GM21528 (cell line): ENCODE measurements at regions not wholly inside any gene's neighbourhood (a gene's known extent, or its start where the extent isn't known, plus 50 kb on each side); places are given as distances from the start of the nearest gene placed in this dataset.
"Not testable (repeated sequence)": the region's sequence is repeated elsewhere in the genome, so short reads cannot be mapped to it uniquely, and the experiment has no call there.

Experiments
- ATAC-seq: cut with Tn5 transposase; IDR thresholded peaks from one replicate; pipeline ENCODE4 v1.9.1; 2021; ENCODE audit warnings: mild to moderate bottlenecking, moderate library complexity; ENCODE audit not compliant: unreplicated experiment, low FRiP score

DNA sequence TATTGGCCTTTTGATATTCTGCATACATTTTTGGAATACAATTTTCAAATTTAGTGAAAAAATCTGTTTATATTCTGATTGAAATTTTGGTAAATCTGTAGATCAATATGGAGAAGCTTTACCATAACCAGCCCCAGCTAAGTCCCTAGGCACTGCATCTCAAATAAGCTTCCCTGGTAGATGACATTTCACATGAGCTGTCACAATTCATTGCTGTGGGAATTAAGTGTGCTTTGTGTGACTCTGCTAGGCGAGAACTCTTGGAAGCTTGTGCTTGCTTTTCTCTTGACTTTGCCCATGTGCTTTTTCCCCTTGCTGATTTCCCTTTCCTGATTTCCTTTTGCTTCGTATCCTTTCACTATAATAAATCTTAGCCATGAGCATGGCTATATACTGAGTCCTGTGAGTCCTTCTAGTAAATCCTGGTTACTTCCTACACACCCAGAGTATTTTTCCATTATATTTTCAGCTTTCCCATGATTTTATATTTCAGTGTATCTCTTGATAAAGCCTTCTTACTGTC lies 166.5 kb upstream of the MMS22L start:
- ATAC-seq: no peak

GRCh38 chr6:97450087-97450486 lies 167.1 kb upstream of the MMS22L start:
- ATAC-seq: no peak

- no peak for ATAC-seq
Measured at GRCh38 chr6:97456070-97456469, 173.1 kb upstream of the MMS22L start.

DNA sequence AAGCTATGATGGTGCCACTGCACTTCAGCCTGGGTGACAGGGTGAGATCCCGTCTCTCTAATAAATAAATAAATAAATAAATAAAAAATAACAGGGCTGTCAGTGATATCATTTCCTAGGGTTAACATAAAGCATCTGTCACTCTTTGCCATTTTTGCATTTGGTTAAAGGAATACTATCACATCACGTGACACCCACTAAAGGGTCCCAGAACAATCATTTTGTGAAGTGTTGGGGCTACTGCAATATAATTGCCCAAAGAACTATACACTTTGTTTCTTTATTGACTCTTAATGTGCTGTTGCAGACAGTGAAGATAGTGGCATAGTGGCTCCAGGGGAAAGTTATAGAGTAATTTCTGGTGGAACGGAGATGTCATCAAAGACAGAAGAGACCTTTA lies 176.5 kb upstream of the MMS22L start:
- ATAC-seq: no peak

DNA sequence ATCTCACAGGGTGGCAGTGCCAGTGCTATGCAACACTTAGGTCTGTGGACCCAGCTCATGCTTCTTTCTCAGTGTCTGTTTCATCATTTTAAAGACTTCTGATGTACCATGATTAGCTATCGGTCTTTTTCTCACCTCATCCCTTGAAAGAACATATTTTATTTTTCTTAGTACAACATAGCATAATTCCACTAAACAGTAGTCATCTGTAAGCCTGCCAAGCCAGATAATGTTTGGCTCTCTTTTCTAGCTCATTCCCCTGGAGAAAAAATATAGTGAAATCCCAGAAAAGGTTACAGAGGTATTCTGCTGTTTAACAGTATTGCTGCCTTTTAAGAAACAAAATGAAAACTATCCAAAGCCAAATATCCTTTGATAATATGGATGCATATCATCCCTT lies 177.0 kb upstream of the MMS22L start:
- no peak for ATAC-seq

DNA sequence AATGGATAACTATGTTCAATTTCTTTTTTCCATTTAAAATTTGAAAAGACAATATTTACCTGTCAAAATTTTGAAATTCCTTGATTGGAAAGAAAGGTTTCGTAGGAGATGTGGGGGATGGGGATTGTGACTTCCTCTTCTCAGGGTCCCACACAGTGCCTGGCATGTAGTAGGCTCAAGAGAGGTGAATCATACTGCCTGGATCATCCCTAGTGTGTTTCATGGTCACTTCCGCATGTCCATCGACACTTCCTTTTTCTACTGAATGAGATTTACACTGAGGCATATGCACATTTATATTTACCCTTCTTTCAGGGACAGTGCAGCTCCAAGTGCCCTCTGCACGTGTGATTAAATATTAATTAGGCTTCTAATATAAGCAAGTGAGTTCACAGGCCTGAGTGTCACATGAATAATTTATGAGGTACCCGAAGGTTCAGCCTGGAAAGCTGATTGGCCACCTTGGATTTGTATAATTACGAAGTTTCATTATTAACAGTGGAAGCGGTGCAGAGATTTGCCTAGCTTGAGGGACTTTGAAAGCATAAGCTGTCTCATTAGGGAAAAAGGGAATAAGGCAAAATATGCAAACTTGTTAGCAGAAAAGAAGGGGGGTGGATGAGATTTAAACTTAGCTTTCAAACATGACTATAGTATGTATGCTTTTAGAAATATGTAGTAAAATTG lies 177.5 kb upstream of the MMS22L start:
- ATAC-seq: no peak

- ATAC-seq: no peak
Measured at GRCh38 chr6:97461218-97461617, 178.2 kb upstream of the MMS22L start.

- ATAC-seq: no peak
Measured at GRCh38 chr6:97462031-97462430, 179.0 kb upstream of the MMS22L start.

- ATAC-seq: no peak
Measured at GRCh38 chr6:97462938-97463598, 180.1 kb upstream of the MMS22L start.

GRCh38 chr6:97465877-97466561 lies 183.0 kb upstream of the MMS22L start:
- ATAC-seq: no peak

- no peak for ATAC-seq
Measured at GRCh38 chr6:97468981-97469380, 186.0 kb upstream of the MMS22L start.

GRCh38 chr6:97469451-97469850 lies 186.4 kb upstream of the MMS22L start:
- ATAC-seq: no peak

DNA sequence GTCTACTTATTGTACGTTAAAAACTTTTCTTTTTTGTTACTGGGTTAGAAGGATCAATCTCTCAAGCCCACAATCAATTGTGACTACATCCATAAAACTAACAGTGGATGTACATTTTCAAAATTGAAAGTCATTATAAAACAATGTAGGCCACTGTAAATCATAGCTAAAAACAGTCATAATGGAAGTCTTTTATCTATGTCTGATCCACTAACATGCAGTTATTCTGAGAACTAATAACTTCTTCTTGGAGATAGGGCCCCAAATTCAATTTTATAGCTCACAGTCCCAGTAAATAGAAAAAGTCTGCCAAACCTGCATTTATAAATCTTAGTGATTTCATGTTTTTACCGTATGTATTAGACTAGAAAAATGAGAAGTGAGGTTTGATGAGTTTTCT lies 187.3 kb upstream of the MMS22L start:
- ATAC-seq: no peak

GRCh38 chr6:97473979-97474378 lies 191.0 kb upstream of the MMS22L start:
- no peak for ATAC-seq

DNA sequence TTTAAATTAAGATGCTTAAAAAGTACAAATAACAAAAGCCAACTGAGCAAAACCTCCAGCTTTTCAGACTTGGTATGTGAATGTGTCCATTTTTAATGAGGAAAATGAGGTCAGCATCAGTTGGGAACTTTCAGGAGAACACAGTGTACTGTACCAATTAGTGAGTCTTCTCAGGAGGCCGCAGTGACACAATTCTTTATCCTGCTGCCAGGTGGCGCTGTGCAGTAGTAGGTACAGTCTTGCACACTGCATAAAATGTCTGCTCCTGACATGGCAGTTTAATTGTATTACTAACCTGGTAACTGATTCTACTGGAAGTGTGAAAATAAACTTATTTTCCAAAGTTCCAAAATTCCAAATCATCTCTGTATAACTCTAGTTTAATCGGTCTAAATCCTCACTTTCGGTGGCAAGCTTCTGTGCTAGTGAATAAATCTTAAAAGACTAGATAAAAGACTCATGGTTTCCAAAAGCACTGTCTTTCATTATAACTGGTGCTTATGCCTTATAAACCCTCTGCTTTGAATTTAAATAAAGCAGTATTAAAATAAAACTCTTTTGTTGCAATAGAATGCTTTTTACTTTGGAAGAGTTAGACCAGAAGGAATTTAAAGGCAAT lies 214.8 kb upstream of the MMS22L start:
- peak; percentile 99 for ATAC-seq

DNA sequence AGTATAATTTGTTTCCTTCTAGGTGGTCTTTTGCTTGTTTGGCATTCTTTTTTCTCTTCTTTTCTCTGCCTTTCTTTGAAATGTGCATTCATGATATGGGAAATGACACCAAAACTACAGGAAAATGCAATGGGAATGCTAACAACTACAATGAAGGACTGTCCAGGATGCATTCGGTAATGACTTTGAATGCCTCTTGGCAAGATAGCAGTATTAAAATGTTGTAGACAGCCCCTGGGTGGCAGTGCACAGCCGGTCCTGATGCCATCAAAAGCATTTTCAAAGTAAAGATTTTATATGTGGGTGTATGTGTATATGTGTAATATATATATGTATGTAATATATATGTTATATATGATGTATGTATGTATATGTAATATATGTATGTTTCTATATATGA lies 218.8 kb upstream of the MMS22L start:
- ATAC-seq: no peak

GRCh38 chr6:97508646-97509045 lies 225.6 kb upstream of the MMS22L start:
- no peak for ATAC-seq

GRCh38 chr6:97513260-97513659 lies 230.2 kb upstream of the MMS22L start:
- not testable (repeated sequence) for ATAC-seq

DNA sequence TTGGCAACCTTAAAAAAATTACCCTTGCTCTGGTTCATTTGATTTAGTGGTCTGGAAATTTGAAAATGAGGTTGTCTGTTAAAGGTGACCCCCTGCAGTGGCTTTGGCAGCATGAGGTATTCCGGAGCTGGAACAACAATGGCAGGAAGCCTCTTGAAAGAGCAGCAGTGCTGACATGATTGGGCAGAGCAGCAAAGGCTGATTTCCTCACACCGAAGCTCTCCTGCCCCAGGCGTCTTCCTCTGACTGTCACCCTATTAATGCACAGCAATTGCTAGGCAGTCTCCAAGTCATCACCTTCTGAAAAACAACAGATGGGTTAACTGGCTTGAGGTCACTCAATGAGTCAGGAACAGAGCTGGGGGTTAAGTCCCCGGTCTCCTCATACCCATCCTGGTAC lies 241.8 kb upstream of the MMS22L start:
- no peak for ATAC-seq

- no peak for ATAC-seq
Measured at GRCh38 chr6:97535800-97536199, 252.8 kb upstream of the MMS22L start.

GRCh38 chr6:97548354-97548753 lies 265.3 kb upstream of the MMS22L start:
- no peak for ATAC-seq
